DMS53 treated with DMSO at 0.1 percent for 48 hours (cell line): ENCODE measurements at regions not wholly inside any gene's neighbourhood (a gene's known extent, or its start where the extent isn't known, plus 50 kb on each side); places are given as distances from the start of the nearest gene placed in this dataset.
"Not testable (repeated sequence)": the region's sequence is repeated elsewhere in the genome, so short reads cannot be mapped to it uniquely, and the experiment has no call there.

ENCODE experiments used
- DNase-seq: peaks from one replicate; lab custom pipeline; 2025; ENCODE audit not compliant: unreplicated experiment; lab: John Stamatoyannopoulos, UW

DNA sequence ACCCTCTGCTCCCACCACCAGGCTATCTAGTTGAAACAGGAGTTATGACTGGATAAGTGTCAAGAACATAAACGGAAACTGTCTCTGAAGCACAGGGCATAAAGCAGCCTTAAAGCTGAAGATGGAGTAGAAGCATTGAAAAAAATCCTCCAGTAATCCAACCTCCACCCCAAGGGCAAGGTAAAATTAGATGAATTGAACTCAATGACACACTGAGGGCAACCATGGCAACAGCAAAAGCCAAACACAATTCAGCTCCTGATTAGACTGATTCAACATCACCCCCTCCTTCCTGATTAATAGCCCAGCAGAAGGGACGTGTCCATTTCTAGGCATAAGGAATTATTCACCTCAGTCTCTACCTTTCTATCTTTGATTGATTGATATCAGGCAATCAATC, 183.2 kb upstream of the MAP3K1 start:
- DNase-seq, result no peak

DNA sequence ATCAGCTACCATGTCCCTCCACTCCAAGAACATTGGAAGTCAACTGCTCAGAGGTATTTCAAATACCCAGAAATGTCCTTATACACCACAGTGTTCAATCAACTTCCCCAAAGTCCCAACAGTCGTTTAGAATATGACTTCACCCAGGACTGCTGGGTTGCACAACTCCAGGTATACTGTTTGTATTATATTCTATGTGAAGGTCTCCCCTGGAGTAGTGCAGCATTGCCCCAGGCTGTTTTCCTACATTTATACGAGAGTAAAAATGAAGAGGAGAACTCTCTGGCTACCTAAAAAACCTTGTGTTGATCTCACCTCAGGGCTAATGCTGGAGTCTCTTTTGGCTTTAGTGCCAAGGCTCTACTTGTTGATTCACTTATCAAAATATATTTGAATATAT, 183.6 kb upstream of the MAP3K1 start:
- no peak for DNase-seq

GRCh38 chr5:56628616-56629015, 186.7 kb upstream of the MAP3K1 start:
- DNase-seq, result not testable (repeated sequence)

DNA sequence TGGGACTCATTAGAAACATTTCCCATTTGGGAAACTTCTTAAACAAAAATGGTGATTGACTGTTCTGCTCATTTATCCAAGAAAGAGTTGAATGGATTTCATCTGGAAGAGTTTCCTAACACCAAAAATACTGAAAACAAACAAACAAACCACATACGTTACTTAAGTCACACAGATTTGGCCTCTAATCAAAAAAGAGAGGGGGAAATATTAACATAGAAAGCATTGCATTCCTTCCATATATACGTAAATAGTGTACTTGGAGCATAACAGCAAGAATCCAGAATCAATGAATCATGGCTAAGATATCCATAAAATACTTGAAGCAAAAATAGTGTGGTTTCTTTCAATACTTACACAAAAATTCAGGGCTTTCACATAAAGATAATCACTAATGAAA, 189.8 kb upstream of the MAP3K1 start:
- no peak for DNase-seq

DNA sequence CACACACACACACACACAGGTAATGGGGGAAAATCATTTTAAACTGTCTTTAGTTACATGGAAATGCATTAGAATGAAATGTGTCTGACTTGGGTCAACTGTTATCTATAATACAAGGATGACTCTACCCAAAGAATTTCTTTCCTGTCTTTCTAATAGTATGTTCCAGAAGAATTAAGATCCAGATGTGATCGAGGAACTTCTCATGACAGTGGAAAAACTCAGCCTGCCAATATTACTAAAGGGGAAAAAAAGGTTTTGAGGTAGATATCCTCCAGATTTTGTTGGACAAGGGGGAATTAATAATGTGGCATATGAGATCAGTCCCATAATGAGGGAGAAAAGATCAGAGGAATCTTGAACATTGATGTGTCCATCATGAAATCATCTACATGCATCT, 190.6 kb upstream of the MAP3K1 start:
- DNase-seq, result no peak

DNA sequence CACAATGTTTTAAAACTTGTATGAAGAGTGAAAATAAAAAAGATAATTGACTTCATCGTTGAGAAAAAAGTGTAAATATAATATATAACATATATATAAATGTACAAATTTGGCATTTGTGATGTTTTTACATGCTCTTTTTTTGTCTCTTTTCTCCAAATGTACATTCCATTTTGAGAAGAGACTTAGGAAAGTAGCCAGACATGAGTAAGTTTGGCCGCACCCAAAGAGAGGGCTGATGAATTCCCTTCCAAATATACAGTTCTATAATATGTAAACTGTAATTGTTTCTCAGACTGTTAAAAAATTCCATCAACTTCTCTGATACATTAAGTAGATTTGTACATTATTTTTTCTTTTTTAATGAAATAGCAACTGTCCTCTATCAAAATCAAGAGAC, 193.2 kb upstream of the MAP3K1 start:
- no peak for DNase-seq

GRCh38 chr5:56620903-56621677, 194.3 kb upstream of the MAP3K1 start:
- no peak for DNase-seq

GRCh38 chr5:56617998-56618397, 197.4 kb upstream of the MAP3K1 start:
- DNase-seq, result no peak

DNA sequence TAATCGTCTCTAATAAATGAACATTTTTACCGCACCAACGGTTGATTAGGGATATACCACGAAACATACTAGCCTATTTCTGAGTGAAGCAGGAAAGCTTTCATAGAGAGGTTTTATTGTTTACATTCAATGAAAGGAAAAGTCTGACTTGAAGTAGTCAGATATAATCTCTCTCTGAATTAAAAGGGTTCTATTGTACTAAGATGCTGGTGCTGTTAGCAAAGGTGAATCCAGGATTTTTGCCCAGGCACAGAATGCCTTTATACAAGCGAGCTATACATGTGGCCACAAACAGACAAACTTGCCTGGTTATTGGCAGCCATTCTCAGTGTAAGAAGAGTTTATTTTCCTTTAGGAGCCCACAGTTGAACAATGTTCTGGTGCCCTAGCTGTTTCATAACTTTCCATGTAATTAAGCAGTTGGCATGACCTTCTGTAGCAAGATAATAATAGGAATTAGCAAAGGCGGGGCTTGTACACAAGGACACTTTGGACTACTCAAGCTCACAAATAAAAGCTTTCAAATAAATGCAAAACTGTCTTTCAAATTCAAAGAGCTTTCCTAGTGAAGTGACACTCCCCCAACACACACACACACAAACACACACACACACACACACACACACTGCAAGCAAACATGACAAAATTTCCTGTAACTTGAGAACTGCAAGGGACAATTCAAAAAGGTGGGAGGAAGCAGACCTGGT, 198.7 kb upstream of the MAP3K1 start:
- no peak for DNase-seq

DNA sequence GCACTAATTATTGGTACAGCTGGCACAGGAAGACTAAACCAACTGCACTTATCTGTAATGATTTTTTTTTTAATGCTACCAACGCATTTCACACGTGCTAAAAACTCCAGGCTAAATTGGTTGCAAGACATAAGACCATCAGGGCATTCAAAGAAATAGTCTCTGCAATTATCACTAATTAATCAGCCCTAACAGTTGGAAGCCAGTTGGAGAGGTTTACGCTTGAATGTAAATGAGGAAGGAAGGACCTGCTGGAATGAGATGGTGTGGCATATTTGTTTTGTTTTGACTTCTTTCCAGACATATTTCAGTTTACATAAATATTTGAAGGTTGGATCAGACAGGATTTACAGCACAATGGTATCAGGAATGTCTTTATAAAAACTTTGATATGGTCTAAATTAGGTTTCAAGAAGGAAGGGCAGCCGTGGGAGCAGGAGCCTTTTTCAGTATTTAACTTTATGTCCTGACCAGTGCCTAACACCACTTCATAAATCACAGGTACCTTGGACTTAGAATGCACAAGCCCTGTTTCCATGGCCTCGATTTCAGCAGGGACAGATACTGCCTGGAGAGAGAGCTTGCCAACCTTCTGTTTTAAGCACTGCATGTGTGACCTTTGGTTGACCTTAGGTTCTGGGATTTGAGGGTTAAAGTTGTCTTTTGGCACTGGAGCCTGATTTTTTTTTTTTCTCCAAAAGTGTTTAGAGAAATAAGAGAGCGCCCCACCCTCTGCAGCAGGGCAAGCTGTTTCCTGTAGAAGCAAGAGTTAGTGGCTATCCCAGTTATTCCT, 199.8 kb upstream of the MAP3K1 start:
- DNase-seq, result no peak

GRCh38 chr5:56612759-56613158, 202.6 kb upstream of the MAP3K1 start:
- no peak for DNase-seq

GRCh38 chr5:56612353-56612752, 203.0 kb upstream of the MAP3K1 start:
- DNase-seq, result no peak

GRCh38 chr5:56610093-56610698, 205.2 kb upstream of the MAP3K1 start:
- no peak for DNase-seq

- DNase-seq, result no peak
Observed at GRCh38 chr5:56608217-56608925, 207.0 kb upstream of the MAP3K1 start.

GRCh38 chr5:56607551-56607950, 207.8 kb upstream of the MAP3K1 start:
- no peak for DNase-seq

- no peak for DNase-seq
Observed at GRCh38 chr5:56607074-56607473, 208.3 kb upstream of the MAP3K1 start.

DNA sequence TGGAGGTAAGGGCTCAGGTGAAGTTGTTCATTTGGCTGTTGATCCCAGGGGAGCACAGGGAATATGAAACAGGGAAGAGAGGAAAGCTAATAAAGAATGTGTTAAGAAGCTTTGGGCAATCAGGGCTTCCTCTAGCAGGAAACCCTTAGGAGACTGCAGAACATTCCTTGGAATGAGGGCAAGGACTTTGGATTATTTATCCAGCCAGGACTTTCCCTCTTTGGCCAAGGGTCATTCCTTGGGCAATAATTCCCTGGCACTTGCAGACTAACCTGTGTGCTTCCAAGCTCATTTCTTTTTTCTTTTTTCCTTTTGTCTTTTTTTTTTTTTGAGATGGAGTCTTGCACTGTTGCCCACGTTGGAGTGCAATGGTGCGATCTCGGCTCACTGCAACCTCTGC, 209.2 kb upstream of the MAP3K1 start:
- no peak for DNase-seq

DNA sequence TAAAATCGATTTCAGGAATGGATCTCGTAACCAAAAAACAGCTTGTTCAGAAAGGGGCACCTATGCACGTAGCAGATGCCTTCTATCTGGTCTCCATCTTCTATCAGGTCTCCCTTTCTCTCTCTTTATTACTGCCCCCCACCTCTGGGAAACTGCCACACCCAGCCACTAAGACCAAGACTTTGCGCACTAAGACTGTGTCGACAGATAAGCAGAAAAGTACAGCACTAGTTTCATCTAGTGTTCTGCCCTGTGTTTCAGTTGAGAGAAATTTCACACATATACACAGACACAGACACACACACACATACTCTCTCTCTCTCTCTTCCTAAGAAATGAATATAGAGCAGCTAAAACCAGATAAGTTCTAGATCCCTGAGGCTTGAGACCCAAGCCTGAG, 210.1 kb upstream of the MAP3K1 start:
- DNase-seq, result no peak

DNA sequence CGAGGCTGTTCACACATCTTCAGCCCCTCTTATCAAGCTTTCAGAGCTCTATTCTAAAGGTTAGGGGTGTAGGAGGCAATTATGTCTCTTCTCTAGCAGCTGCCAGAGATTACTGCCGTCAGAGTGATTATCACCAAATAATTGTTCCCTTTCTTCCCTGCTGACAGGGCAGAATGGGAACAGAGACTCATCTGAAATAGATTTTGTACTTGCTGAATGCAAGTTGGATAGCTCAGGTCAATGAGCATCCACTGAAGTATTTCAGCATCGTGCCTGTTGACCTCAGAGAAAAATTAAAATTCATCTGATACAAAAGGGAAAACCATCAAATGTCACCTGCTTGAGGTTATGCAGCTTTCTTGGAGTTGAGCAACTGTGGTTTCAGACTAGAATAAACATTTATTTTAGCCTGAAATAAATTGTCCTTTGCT, 213.7 kb upstream of the MAP3K1 start:
- DNase-seq, result no peak

DNA sequence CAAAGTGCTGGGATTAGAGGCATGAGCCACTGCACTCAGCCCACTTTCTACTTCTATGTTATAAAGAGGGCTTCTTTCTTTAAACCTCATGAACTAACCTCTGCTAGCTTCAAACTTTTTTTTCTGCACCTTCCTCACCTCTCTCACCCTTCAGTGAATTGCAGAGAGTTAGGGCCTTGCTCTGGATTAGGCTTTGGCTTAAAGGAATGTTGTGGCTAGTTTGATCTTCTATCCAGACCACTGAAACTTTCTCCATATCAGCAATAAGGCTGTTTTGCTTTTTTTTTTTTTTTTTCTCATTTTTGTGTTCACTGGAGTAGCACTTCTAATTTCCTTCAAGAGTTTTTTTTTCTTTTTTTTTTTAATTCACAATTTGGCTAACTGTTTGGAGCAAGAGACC, 216.4 kb upstream of the MAP3K1 start:
- DNase-seq, result no peak

DNA sequence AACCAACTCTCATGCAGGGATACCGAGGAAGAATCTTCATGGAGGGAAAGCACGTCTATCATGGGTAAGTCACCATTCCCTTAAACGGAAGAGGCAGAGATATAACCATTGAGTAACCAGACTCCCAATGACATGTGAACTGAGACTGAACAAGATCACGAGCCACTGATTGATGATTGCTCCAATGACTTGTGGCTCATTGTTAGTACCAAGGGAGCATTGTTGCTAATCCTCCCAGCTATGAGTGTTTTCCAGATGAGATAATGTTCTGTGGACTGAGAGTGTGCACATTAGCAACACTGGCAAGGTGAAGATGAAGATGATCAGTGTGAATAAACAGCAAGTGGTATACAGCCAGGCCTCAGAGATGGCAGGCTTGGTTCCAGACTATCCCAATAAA, 219.2 kb upstream of the MAP3K1 start:
- no peak for DNase-seq
